ENCODE measurements at regions not wholly inside any gene's neighbourhood (a gene's known extent, or its start where the extent isn't known, plus 50 kb on each side); places are given as distances from the start of the nearest gene placed in this dataset.

DNA sequence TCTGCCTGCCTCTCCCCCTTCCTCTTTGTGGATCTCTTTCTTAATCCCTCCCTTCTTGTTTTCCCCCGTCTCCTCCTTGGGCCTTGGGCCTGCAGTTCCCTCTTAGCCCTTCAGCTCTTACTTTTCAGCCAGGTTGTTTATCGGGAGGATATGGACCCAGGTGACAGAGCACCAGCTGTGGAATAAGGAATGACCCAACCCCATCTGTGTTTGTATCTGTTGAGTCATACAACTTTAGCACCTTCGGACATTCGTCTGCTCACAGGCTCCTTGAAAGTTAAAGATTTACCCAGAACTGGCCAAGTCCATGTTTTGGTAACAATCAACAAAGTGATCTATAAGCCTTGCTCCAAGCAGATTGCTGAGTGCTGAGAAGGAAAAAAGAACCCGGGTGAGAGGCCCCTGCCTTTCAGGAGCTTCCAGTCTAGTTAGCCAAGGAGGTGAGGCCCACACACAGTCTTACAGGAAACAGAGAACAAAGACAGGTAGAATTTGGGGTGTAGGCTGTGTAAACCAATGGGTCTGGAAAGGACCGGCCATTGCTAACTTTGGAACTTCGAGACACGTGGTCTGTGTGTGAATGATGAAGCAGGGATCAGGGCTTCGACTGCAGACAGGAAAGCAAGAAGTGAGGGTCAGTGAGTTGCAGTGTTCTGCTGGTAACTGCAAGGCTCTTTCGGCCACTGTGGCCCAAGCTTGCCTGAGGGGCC is 66.7 kb upstream of the F3 start:
- Mint-ChIP-seq H3K4me1 (ENCODE audit: low read depth) (peaks cover 9% of the 10 kb centered on the region), H3K9me3 (no peaks in the 10 kb centered on the region), H3K27me3 (ENCODE audit: low read depth) (peaks cover 16% of the 10 kb centered on the region), H3K36me3 (ENCODE audit: low read depth) (peaks cover 2% of the 10 kb centered on the region), H3K27ac (peak overlapping the region; percentile 21), H3K4me3 (no peak overlapping the region)

DNA sequence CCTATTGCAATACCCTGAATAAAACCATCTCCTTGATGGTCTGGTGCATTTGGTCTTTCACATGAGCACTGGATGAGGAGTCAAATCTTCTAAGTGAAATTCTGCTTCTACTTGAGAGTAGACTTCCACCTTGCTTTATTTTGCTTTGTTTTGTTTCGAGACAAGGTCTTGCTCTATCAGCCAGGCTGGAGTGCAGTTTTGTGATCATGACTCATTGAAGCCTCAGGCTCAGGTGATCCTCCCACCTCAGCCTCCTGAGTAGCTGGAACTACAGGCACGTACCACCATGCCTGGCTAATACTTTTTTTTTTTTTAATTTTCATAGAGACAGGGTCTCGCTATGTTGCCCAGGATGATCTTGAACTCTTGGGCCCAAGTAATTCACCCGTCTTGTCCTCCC is 65.8 kb upstream of the F3 start:
- peaks cover 11% of the 10 kb centered on the region for H3K4me1 Mint-ChIP-seq (ENCODE audit: low read depth)
- H3K4me3 Mint-ChIP-seq = no peak overlapping the region
- no peaks in the 10 kb centered on the region for H3K9me3 Mint-ChIP-seq
- H3K36me3 Mint-ChIP-seq (ENCODE audit: low read depth) = peaks cover 2% of the 10 kb centered on the region
- H3K27ac Mint-ChIP-seq = no peak overlapping the region
- H3K27me3 Mint-ChIP-seq (ENCODE audit: low read depth) = peaks cover 17% of the 10 kb centered on the region

DNA sequence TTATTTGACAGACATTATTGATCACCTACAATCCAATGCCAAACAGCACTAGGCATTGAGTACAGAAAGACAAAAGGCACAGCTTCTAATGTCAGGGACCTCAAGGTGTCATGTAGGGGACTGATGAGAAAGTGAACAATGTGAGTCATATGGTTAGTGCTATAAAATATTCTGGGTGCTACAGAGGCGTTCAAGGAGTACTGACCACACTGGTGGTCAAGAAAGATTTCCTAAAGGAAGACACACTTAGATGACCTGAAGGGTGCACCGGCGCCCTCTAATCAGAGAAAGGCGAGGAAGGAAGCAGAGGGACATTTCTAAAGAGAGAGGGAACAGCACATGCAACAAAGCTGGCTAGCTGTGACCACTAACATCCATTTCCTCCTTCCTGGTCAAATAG is 64.9 kb upstream of the F3 start:
- H3K4me3 Mint-ChIP-seq = no peak overlapping the region
- no peaks in the 10 kb centered on the region for H3K9me3 Mint-ChIP-seq
- H3K36me3 Mint-ChIP-seq (ENCODE audit: low read depth) = peaks cover 2% of the 10 kb centered on the region
- peaks cover 20% of the 10 kb centered on the region for H3K4me1 Mint-ChIP-seq (ENCODE audit: low read depth)
- H3K27me3 Mint-ChIP-seq (ENCODE audit: low read depth) = peaks cover 26% of the 10 kb centered on the region
- H3K27ac Mint-ChIP-seq = no peak overlapping the region

DNA sequence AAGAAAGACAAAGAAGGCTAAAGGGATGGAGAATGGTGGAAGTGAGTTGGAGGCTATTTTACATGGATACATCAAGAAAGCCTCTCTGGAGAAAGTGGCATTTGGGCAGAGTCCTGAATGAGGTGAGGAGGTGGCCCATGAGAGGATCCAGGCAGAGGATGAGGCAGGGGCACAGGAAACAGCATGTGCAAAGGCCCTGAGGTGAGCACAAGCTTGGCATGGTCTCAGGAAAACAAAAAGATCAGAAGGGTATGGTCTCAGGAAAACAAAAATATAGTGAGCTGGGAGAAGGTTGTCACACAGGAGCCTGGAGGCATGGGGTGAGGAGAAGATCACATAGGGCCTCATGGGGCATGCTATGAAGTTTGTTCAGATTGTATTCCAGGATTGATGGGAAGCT is 62.1 kb upstream of the F3 start:
- peaks cover 20% of the 10 kb centered on the region for H3K4me1 Mint-ChIP-seq (ENCODE audit: low read depth)
- H3K9me3 Mint-ChIP-seq = no peaks in the 10 kb centered on the region
- H3K36me3 Mint-ChIP-seq (ENCODE audit: low read depth) = peaks cover 2% of the 10 kb centered on the region
- H3K27me3 Mint-ChIP-seq (ENCODE audit: low read depth) = peaks cover 53% of the 10 kb centered on the region
- H3K27ac Mint-ChIP-seq = no peak overlapping the region
- H3K4me3 Mint-ChIP-seq = no peak overlapping the region

DNA sequence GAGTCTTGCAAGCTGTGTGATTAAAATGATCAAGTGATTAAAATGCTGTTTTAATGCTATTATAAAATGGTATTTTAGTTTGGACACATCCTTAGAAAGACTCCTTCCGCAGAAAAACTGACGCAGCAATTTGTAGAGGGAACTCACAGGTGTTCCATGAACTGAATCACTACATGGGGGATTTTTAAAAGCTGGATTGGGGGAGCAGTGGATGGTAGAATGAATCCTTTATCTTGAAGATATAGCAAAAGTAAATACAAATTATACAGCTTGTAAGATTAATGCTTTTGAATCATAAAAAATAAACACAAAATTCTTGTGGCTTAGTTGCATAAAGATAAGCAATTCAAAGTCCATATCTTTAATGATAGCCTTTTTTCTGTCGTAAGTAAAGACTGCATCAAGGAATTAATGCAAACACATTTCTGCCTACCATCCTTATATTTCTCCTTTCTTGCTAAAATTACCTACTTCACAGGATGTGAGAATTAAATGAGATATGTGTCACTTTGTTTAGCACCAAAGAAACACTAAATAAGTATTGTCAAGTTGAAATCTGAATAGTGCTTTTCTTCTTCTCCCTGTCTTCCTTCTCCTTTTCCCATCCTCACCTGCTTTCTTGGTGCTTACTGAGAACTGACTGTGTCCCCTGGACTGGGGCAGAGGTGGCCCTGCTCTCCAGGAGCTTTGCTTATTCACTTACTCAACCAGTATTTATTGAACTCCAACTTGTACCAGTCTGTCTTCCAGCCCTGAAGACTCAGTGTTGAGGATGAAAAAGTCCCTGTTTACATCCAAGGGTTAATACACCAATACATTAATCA is 61.5 kb upstream of the F3 start:
- H3K9me3 Mint-ChIP-seq = no peaks in the 10 kb centered on the region
- H3K4me1 Mint-ChIP-seq (ENCODE audit: low read depth) = peaks cover 20% of the 10 kb centered on the region
- peak overlapping the region; percentile 78 for H3K27ac Mint-ChIP-seq
- H3K27me3 Mint-ChIP-seq (ENCODE audit: low read depth) = peaks cover 55% of the 10 kb centered on the region
- peak overlapping the region; percentile 78 for H3K4me3 Mint-ChIP-seq
- H3K36me3 Mint-ChIP-seq (ENCODE audit: low read depth) = peaks cover 2% of the 10 kb centered on the region

DNA sequence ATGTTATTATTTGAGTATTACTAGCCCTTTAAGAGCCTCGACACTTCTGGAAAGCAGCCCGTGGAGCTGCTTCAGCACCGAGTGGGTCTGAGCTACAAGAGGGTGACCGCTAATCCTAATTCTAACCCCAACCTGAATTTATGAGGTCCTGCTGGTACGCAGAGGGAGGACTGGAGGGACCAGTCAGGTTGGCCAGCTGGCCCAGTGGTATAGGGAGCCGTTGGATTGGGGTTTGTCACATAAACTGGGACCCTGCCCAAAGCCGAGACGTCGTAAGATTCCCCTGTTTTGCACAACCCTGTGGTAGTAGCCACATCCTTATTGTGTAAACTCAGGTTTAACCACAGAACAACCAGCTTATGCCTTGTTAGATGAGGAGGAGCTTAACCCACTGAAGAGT is 60.8 kb upstream of the F3 start:
- Mint-ChIP-seq H3K4me1 (ENCODE audit: low read depth) (peaks cover 20% of the 10 kb centered on the region), H3K9me3 (no peaks in the 10 kb centered on the region), H3K27ac (peak overlapping the region; percentile 78), H3K27me3 (ENCODE audit: low read depth) (peaks cover 60% of the 10 kb centered on the region), H3K4me3 (peak overlapping the region; percentile 78), H3K36me3 (ENCODE audit: low read depth) (peaks cover 2% of the 10 kb centered on the region)

DNA sequence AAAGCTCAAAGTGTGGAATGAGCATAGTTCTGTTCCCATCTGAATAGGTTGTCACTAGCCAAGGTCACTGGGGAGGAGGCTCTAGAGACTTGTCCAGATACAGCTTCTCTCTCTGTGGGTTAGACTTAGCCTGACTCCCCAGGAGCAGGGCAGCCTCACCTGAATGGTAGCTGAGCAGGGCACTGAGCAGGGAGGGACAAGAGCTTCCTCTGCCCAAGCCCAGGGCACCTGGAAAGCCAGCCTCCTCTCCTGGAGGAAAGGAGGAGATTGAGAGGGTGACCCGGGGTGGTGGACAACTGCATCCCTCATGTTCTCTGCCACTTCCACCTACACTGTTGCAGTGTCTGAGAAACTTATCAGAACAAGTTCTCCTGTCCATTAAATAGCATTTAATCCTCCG is 59.0 kb upstream of the F3 start:
- Mint-ChIP-seq H3K27me3 (ENCODE audit: low read depth) (peaks cover 63% of the 10 kb centered on the region), H3K9me3 (no peaks in the 10 kb centered on the region), H3K27ac (no peak overlapping the region), H3K4me3 (no peak overlapping the region), H3K4me1 (ENCODE audit: low read depth) (peaks cover 20% of the 10 kb centered on the region), H3K36me3 (ENCODE audit: low read depth) (peaks cover 2% of the 10 kb centered on the region)

DNA sequence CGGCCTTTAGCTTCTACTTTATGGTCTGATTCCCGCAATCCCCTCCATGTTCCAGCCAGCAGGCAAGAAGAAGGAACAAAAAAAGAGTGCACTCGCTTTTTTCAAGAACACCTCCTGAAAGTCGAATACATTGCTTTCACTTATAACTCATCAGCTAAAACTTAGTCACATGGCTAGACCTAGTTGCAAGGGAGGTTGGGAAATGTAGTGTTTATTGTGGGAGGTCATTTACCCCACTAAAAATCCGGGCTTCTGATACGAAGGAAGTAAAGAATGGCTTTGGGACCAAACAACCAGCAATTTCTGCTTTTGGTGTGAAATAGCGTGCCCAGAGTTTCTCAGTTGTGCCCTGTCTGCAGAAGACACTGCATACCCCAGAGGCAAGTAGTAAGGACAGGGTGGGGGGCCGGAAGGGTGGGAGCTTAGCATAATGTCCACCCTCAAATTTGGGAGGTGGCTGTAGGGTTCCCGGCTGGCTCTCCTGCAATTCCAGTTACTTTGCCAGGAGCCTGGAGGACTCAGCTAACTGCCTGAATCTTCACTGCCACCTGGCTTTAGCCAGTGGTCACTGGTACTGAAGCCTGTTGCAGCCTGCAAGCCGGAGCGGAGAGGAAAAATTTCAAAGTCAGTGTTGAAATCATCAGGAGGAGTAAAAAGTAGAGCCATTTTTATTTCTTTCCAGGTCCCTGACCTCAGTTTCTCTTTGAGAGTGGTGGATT is 57.7 kb upstream of the F3 start:
- peaks cover 2% of the 10 kb centered on the region for H3K36me3 Mint-ChIP-seq (ENCODE audit: low read depth)
- H3K27me3 Mint-ChIP-seq (ENCODE audit: low read depth) = peaks cover 59% of the 10 kb centered on the region
- no peak overlapping the region for H3K27ac Mint-ChIP-seq
- no peaks in the 10 kb centered on the region for H3K9me3 Mint-ChIP-seq
- H3K4me1 Mint-ChIP-seq (ENCODE audit: low read depth) = peaks cover 20% of the 10 kb centered on the region
- H3K4me3 Mint-ChIP-seq = no peak overlapping the region

DNA sequence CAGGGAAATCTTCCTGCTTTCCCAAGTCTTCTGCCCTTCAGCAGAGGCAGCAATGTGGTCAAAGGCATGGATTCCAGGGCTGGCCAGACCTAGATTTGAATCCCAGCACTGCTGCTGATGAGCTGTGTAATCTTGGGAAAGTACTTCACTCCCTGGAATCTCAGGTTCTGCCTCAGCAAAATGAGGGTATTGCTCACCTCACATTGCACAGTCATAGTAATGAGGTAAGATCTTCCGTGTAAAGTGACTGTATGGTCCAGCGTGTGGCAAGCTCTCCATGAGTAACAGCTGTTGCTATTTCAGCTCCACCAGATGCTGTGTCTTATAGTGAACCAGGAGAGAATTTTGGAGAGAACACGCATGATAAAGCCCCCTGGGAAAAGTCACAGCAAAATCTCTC is 56.1 kb upstream of the F3 start:
- no peaks in the 10 kb centered on the region for H3K9me3 Mint-ChIP-seq
- H3K27ac Mint-ChIP-seq = no peak overlapping the region

DNA sequence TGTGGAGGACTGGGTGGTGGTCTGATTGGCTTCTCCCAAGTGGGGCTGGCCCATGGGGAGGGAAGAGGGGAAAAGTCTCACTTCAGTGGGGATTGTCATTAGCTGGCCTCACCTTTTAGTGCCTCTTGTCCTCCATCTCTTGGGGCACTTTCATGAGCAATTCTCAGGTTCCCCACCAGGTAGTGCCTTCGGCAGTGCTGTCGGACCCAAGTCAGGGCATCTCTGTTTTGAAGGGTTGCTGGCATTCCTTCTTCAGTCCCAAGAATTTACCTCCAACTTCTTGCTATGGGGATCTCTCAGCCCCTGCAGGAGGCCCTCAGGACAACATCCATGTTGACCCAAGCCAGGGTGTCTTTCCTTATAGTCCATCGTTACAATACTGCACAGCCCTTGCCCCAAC is 54.7 kb upstream of the F3 start:
- Mint-ChIP-seq H3K36me3 (ENCODE audit: low read depth) (no peaks in the 10 kb centered on the region), H3K27ac (no peak overlapping the region), H3K9me3 (no peaks in the 10 kb centered on the region), H3K4me3 (no peak overlapping the region), H3K4me1 (ENCODE audit: low read depth) (no peaks in the 10 kb centered on the region), H3K27me3 (ENCODE audit: low read depth) (peaks cover 39% of the 10 kb centered on the region)

More for the DNA sequence above, 56.1 kb upstream of the F3 start:
- H3K4me3 Mint-ChIP-seq = no peak overlapping the region
- peaks cover 50% of the 10 kb centered on the region for H3K27me3 Mint-ChIP-seq (ENCODE audit: low read depth)
- H3K4me1 Mint-ChIP-seq (ENCODE audit: low read depth) = peaks cover 12% of the 10 kb centered on the region
- no peaks in the 10 kb centered on the region for H3K36me3 Mint-ChIP-seq (ENCODE audit: low read depth)

DNA sequence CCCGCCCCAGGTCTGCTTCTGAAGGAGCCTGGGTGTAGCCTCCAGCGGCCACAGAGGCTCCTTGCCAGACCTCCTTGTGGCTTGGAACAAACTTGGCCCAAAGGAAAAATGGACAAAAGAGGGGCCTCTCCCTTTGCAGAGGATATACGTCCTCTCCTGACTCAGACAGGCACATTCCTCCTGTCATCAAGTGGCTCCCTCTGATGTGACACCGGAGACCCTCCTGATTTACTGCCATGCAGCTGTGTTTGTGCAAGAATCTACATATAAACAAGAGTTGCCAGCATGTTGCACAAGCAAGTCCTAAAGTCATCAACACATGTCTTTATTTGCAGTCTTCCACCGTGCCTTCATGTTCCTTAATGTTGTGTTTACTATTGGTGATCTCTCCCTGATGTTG is 54.1 kb upstream of the F3 start:
- no peaks in the 10 kb centered on the region for H3K4me1 Mint-ChIP-seq (ENCODE audit: low read depth)
- H3K27me3 Mint-ChIP-seq (ENCODE audit: low read depth) = peaks cover 33% of the 10 kb centered on the region
- H3K36me3 Mint-ChIP-seq (ENCODE audit: low read depth) = no peaks in the 10 kb centered on the region
- no peaks in the 10 kb centered on the region for H3K9me3 Mint-ChIP-seq
- H3K27ac Mint-ChIP-seq = no peak overlapping the region
- H3K4me3 Mint-ChIP-seq = no peak overlapping the region

DNA sequence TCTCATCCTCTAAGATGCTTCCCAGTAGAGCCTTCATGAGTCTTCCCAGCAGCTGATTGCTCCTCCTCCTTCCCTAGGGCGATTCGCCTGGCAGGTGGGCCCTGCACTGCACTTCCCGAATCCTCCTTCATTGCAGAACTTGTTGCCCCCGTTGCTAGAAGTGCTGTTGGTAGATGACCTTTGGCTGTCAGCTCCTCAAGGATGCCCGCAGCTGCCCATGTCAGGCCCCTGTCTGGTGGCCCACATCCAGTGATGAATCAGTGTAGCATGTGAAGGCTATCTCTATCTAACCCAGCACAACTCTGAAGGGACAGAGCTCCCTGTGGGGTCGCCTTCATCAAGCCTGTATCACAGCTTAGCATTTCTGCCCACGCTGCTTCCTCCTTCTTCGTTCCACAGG is 52.1 kb upstream of the F3 start:
- Mint-ChIP-seq H3K36me3 (ENCODE audit: low read depth) (no peaks in the 10 kb centered on the region), H3K27me3 (ENCODE audit: low read depth) (peaks cover 19% of the 10 kb centered on the region), H3K4me1 (ENCODE audit: low read depth) (no peaks in the 10 kb centered on the region), H3K9me3 (no peaks in the 10 kb centered on the region), H3K27ac (no peak overlapping the region), H3K4me3 (no peak overlapping the region)

DNA sequence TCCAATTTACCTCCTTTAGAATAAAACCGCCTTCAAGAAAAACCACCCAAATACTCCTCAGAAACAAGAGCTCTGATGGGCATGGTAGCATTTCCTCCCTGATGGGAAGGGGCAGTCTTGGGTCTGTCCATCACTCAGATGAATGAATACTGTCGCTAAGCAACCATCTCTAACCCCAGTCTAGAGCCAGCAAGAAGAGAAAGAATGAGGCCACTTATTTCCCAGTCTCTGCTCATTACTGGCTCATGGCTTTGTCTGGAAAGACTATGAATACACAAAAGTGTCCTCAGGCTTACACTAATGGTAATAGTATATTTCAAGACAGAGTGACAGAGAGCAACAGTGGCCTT is 51.0 kb upstream of the F3 start:
- Mint-ChIP-seq H3K4me1 (ENCODE audit: low read depth) (no peaks in the 10 kb centered on the region), H3K27me3 (ENCODE audit: low read depth) (peaks cover 16% of the 10 kb centered on the region), H3K27ac (no peak overlapping the region)

DNA sequence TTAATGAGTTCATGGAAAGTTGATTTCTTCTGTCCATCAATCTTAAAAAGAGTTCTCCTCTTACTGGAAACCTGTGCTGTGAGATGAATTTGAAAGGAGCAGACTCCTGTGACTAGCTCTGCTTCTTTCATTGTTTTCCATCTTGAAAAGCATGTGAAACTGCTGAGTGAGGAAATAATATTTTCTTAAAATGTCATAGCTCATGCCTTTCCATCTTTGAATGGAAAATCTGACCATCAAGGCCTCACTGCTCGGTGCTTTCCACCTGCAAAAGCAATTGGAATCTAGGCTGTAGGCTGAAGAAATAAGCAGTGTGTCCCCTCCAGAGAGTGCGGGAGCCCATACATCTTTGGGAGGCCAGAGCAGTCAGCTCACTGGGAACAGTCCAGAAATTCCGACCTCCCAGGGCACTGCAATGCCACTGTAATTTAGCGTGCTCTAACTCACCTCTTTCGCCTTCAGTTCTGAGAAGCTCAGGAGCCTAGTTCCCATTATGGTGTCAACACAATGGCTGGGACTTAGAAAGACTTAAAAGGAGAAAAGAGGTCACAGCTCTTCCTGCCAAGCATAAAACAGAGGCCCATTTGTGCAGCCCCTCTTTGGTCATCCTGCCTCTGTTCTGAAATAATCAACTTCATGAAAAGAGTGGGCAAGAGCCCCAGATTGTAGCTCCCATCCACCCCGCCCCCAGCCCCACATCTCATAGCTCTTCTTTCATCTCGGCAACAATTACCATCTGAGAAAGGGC is 50.4 kb upstream of the F3 start:
- Mint-ChIP-seq H3K36me3 (ENCODE audit: low read depth) (no peaks in the 10 kb centered on the region), H3K27me3 (ENCODE audit: low read depth) (peaks cover 15% of the 10 kb centered on the region), H3K4me3 (no peak overlapping the region), H3K4me1 (ENCODE audit: low read depth) (no peaks in the 10 kb centered on the region), H3K9me3 (no peaks in the 10 kb centered on the region), H3K27ac (no peak overlapping the region)

More for the DNA sequence above, 51.0 kb upstream of the F3 start:
- Mint-ChIP-seq H3K9me3 (no peaks in the 10 kb centered on the region), H3K36me3 (ENCODE audit: low read depth) (no peaks in the 10 kb centered on the region), H3K4me3 (no peak overlapping the region)

Data from T-helper 1 cell treated with Interleukin-12 subunit alpha and Interleukin-12 subunit beta and Interleukin-4 antibody, amounts not matched to agents 30 μg/mL and 1 μg/mL, for 36 hours (primary cell).